ENCODE measurements at regions not wholly inside any gene's neighbourhood (a gene's known extent, or its start where the extent isn't known, plus 50 kb on each side); places are given as distances from the start of the nearest gene placed in this dataset.
A peak's percentile ranks its signal among the peaks of the same experiment; 100 is the strongest.

DNA sequence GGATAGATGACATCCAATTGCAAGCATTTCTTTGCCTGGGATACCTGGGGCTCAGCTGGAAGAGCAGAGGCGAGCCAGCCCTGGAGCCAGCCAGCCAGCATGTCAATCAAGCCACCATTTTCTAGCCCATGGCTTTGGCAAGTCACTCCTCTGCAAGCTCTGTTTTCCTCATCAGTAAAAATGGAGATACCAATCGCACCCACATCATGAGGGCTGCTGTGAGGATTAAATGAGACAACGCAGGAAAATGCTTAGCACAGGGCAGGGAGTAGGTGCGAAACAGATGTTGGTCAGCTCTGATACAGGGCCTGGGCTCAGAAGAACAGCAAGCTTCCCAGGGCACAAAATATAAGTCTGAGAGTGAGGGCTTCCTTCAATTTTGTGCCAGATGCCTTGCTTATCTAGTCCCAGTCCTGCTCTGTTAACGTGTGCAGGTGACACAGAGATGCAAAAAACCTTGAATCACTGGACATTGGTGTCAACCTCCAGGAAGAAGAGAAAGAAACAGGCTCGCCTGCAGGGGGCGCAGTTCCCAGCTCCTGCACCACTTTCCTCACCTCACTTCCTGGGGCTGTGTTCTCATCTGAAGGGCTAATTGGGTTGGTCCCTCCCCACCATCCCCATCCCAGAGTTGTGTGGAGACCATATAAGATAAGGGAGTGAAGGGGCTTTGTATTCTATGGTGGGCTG, 72.8 kb upstream of the CACUL1 start:
- TF ChIP-seq, protein P1, sequence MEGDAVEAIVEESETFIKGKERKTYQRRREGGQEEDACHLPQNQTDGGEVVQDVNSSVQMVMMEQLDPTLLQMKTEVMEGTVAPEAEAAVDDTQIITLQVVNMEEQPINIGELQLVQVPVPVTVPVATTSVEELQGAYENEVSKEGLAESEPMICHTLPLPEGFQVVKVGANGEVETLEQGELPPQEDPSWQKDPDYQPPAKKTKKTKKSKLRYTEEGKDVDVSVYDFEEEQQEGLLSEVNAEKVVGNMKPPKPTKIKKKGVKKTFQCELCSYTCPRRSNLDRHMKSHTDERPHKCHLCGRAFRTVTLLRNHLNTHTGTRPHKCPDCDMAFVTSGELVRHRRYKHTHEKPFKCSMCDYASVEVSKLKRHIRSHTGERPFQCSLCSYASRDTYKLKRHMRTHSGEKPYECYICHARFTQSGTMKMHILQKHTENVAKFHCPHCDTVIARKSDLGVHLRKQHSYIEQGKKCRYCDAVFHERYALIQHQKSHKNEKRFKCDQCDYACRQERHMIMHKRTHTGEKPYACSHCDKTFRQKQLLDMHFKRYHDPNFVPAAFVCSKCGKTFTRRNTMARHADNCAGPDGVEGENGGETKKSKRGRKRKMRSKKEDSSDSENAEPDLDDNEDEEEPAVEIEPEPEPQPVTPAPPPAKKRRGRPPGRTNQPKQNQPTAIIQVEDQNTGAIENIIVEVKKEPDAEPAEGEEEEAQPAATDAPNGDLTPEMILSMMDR (IDR thresholded peaks at IDR 0.05 in 2 of 3, conservative IDR thresholded peaks at IDR 0.05 in 1 of 3; ENCODE audit: borderline replicate concordance in 1 of 3, insufficient read depth in 1 of 3, low read depth in 2 of 3, low read length in 2 of 3), result peak in 2 of 3 experiments; percentile 55 to 84; a peak in 3 of 6 replicates
- TF ChIP-seq TCF7L2 (IDR thresholded peaks at IDR 0.05; ENCODE audit: borderline replicate concordance, extremely low read depth, insufficient read depth, insufficient read length), result no peak

Measured in HCT116 (cell line).